Hepatocyte (in vitro differentiated cells): ENCODE measurements at regions not wholly inside any gene's neighbourhood (a gene's known extent, or its start where the extent isn't known, plus 50 kb on each side); places are given as distances from the start of the nearest gene placed in this dataset.

ENCODE experiments used
- DNase-seq: peaks from one replicate; pipeline ENCODE4 v3.0.0-alpha.2; 2016; ENCODE audit warnings: low spot score
- H2AFZ ChIP-seq: fragments of 200-600 bp; sonication (generic); 2 replicates; pipeline ENCODE4 v1.6.0; 2016; ENCODE audit warnings: antibody characterized with exemption, mild to moderate bottlenecking
- H3K27ac ChIP-seq: fragments of 200-600 bp; sonication (generic); 2 replicates; pipeline ENCODE4 v1.5.1; 2016; ENCODE audit warnings: mild to moderate bottlenecking
- H3K27me3 ChIP-seq: fragments of 200-600 bp; sonication (generic); 2 replicates; pipeline ENCODE4 v1.6.1; 2016
- H3K36me3 ChIP-seq: fragments of 200-600 bp; sonication (generic); replicated peaks from 2 replicates; pipeline ENCODE4 v1.5.1; 2016; ENCODE audit warnings: low read depth; ENCODE audit not compliant: insufficient read depth
- H3K4me1 ChIP-seq: fragments of 200-600 bp; sonication (generic); 2 replicates; pipeline ENCODE4 v1.5.1; 2016; ENCODE audit warnings: mild to moderate bottlenecking, moderate library complexity; ENCODE audit not compliant: insufficient read depth
- H3K4me2 ChIP-seq: fragments of 200-600 bp; sonication (generic); 2 replicates; pipeline ENCODE4 v1.6.0; 2016
- H3K4me3 ChIP-seq: fragments of 200-600 bp; sonication (generic); 2 replicates; pipeline ENCODE4 v1.5.1; 2016; ENCODE audit warnings: mild to moderate bottlenecking
- H3K79me2 ChIP-seq: fragments of 200-600 bp; sonication (generic); 2 replicates; pipeline ENCODE4 v1.6.0; 2017; ENCODE audit warnings: mild to moderate bottlenecking
- H3K9me2 ChIP-seq: fragments of 200-600 bp; sonication (generic); replicated peaks from 2 replicates; pipeline ENCODE4 v1.6.0; 2017; ENCODE audit warnings: mild to moderate bottlenecking; ENCODE audit not compliant: insufficient read depth
- H3K9me3 ChIP-seq: fragments of 200-600 bp; sonication (generic); 2 replicates; pipeline ENCODE4 v1.5.1; 2016; ENCODE audit warnings: low read depth, mild to moderate bottlenecking
- H4K20me1 ChIP-seq: fragments of 200-600 bp; sonication (generic); 2 replicates; pipeline ENCODE4 v1.6.0; 2016; ENCODE audit warnings: mild to moderate bottlenecking; ENCODE audit not compliant: insufficient read depth, poor library complexity, severe bottlenecking
- CTCF ChIP-seq: fragments of 200-600 bp; sonication (generic); IDR thresholded peaks from 2 replicates; pipeline ENCODE4 v1.5.1; 2016; ENCODE audit warnings: antibody characterized with exemption, mild to moderate bottlenecking; ENCODE audit not compliant: poor library complexity
- EZH2 ChIP-seq: fragments of 200-600 bp; sonication (generic); IDR thresholded peaks from 2 replicates; pipeline ENCODE4 v1.6.1; 2016; ENCODE audit warnings: antibody characterized with exemption, mild to moderate bottlenecking, borderline replicate concordance
- EZH2phosphoT487 ChIP-seq: fragments of 200-600 bp; sonication (generic); IDR thresholded peaks from one replicate; pipeline ENCODE4 v1.6.1; 2018; ENCODE audit warnings: antibody characterized with exemption, mild to moderate bottlenecking, low read depth, moderate library complexity; ENCODE audit not compliant: unreplicated experiment, severe bottlenecking
- WGBS: methylation state at CpG from one replicate; pipeline ENCODE4 v1.1.6; 2016; ENCODE audit warnings: low lambda C conversion rate; ENCODE audit errors: missing lambda C conversion rate; 5-methylcytosine and 5-hydroxymethylcytosine counted together

- H4K20me1 ChIP-seq = no peaks in the 10 kb centered on the region
- no peak overlapping the region for H3K4me2 ChIP-seq
- H3K4me3 ChIP-seq = no peak overlapping the region
- H3K4me1 ChIP-seq = no peaks in the 10 kb centered on the region
- no peak overlapping the region for H2AFZ ChIP-seq
- H3K9me3 ChIP-seq = no peaks in the 10 kb centered on the region
- H3K27me3 ChIP-seq = no peaks in the 10 kb centered on the region
- no peaks in the 10 kb centered on the region for H3K79me2 ChIP-seq
- H3K9me2 ChIP-seq = no peaks in the 10 kb centered on the region
- 52% methylated on average over 12 of the region's 12 CpGs for WGBS
- H3K36me3 ChIP-seq = no peaks in the 10 kb centered on the region
- H3K27ac ChIP-seq = no peak overlapping the region
- TF ChIP-seq EZH2 = no peak
- no peak for TF ChIP-seq EZH2phosphoT487
- no peak for TF ChIP-seq CTCF
- no peak for DNase-seq
Observed at GRCh38 chr16:82544378-82545160, 82.2 kb upstream of the CDH13 start.

GRCh38 chr16:82542714-82543113 is 84.1 kb upstream of the CDH13 start:
- no peak for TF ChIP-seq EZH2
- no peak for TF ChIP-seq CTCF
- TF ChIP-seq EZH2phosphoT487 = no peak

GRCh38 chr16:82541103-82541502 is 85.7 kb upstream of the CDH13 start:
- Histone ChIP-seq H3K4me2 (no peak overlapping the region), H3K9me2 (no peaks in the 10 kb centered on the region), H2AFZ (no peak overlapping the region), H3K4me3 (no peak overlapping the region), H3K36me3 (no peaks in the 10 kb centered on the region), H3K4me1 (no peaks in the 10 kb centered on the region), H3K79me2 (no peaks in the 10 kb centered on the region), H3K27ac (no peak overlapping the region), H3K9me3 (no peaks in the 10 kb centered on the region), H3K27me3 (no peaks in the 10 kb centered on the region), H4K20me1 (no peaks in the 10 kb centered on the region)
- TF ChIP-seq EZH2 = no peak
- no peak for TF ChIP-seq EZH2phosphoT487
- TF ChIP-seq CTCF = no peak
- DNase-seq = no peak
- 85% methylated on average over 5 of the region's 5 CpGs for WGBS

More at GRCh38 chr16:82542714-82543113, 84.1 kb upstream of the CDH13 start:
- Histone ChIP-seq H3K9me2 (no peaks in the 10 kb centered on the region), H3K4me3 (no peak overlapping the region), H2AFZ (no peak overlapping the region), H3K4me1 (no peaks in the 10 kb centered on the region), H3K4me2 (no peak overlapping the region), H4K20me1 (no peaks in the 10 kb centered on the region), H3K27ac (no peak overlapping the region), H3K27me3 (no peaks in the 10 kb centered on the region), H3K79me2 (no peaks in the 10 kb centered on the region), H3K36me3 (no peaks in the 10 kb centered on the region), H3K9me3 (no peaks in the 10 kb centered on the region)
- no peak for DNase-seq
- 92% methylated on average over 1 of the region's 1 CpG for WGBS
